Choroid plexus epithelial cell (primary cell): ENCODE measurements at regions not wholly inside any gene's neighbourhood (a gene's known extent, or its start where the extent isn't known, plus 50 kb on each side); places are given as distances from the start of the nearest gene placed in this dataset.
"Not testable (repeated sequence)": the region's sequence is repeated elsewhere in the genome, so short reads cannot be mapped to it uniquely, and the experiment has no call there.

ENCODE experiments used
- DNase-seq: peaks from one replicate; pipeline ENCODE4 v3.0.0-alpha.2; 2010; ENCODE audit warnings: low read depth
- H3K4me3 ChIP-seq: 2 replicates; pipeline ENCODE4 v1.5.1; 2011; ENCODE audit warnings: low read depth, mild to moderate bottlenecking, control low read depth, low read length, moderate library complexity
- CTCF ChIP-seq: conservative IDR thresholded peaks from 2 replicates; pipeline ENCODE4 v1.5.1; 2011; ENCODE audit warnings: low read depth, mild to moderate bottlenecking, control low read depth, inconsistent platforms, low read length, moderate library complexity

- DNase-seq = no peak
- no peak overlapping the region for H3K4me3 ChIP-seq
- no peak for TF ChIP-seq CTCF
Measured at GRCh38 chrX:80573275-80573674, 153.0 kb downstream of the TENT5D start.

- not testable (repeated sequence) for H3K4me3 ChIP-seq, DNase-seq
Measured at GRCh38 chrX:80574486-80575086, 154.3 kb downstream of the TENT5D start.

GRCh38 chrX:80576267-80576666 lies 156.0 kb downstream of the TENT5D start:
- TF ChIP-seq CTCF = no peak

GRCh38 chrX:80576806-80577533 lies 156.7 kb downstream of the TENT5D start:
- no peak for TF ChIP-seq CTCF
- no peak for DNase-seq
- no peak overlapping the region for H3K4me3 ChIP-seq

More at GRCh38 chrX:80576267-80576666, 156.0 kb downstream of the TENT5D start:
- no peak for DNase-seq
- H3K4me3 ChIP-seq = no peak overlapping the region

- TF ChIP-seq CTCF = peak; percentile 50
- peak; percentile 28 for DNase-seq
- no peak overlapping the region for H3K4me3 ChIP-seq
Measured at GRCh38 chrX:80578517-80579105, 158.4 kb downstream of the TENT5D start.

GRCh38 chrX:80590992-80591391 lies 170.7 kb downstream of the TENT5D start:
- H3K4me3 ChIP-seq, DNase-seq: not testable (repeated sequence)

- DNase-seq = no peak
- no peak overlapping the region for H3K4me3 ChIP-seq
- TF ChIP-seq CTCF = no peak
Measured at GRCh38 chrX:80602036-80602860, 182.0 kb downstream of the TENT5D start.
